Large intestine (tissue), 3 donors: ENCODE measurements at regions not wholly inside any gene's neighbourhood (a gene's known extent, or its start where the extent isn't known, plus 50 kb on each side); places are given as distances from the start of the nearest gene placed in this dataset.
"Not testable (repeated sequence)": the region's sequence is repeated elsewhere in the genome, so short reads cannot be mapped to it uniquely, and the experiment has no call there.

Experiments
- DNase-seq, 2 donors: peaks; one replicate each; pipeline versions ENCODE4 v3.0.0 to v3.0.0-alpha.2; 2013
- H3K27ac ChIP-seq: one replicate; pipeline ENCODE4 v1.5.1; 2013; ENCODE audit warnings: low read length
- H3K27me3 ChIP-seq: 2 replicates; pipeline ENCODE4 v1.6.1; 2013; ENCODE audit warnings: low read length; ENCODE audit not compliant: control insufficient read depth, insufficient read depth
- H3K36me3 ChIP-seq: 2 replicates; pipeline ENCODE4 v1.6.1; 2013; ENCODE audit warnings: low read length; ENCODE audit not compliant: control insufficient read depth, insufficient read depth
- H3K4me1 ChIP-seq: one replicate; pipeline ENCODE4 v1.6.1; 2013; ENCODE audit warnings: low read length; ENCODE audit not compliant: control insufficient read depth, insufficient read depth
- H3K4me3 ChIP-seq: one replicate; pipeline ENCODE4 v1.5.1; 2013; ENCODE audit warnings: low read length
- H3K9me3 ChIP-seq: one replicate; pipeline ENCODE4 v1.6.1; 2013; ENCODE audit warnings: mild to moderate bottlenecking, low read depth, low read length, moderate library complexity; ENCODE audit not compliant: control insufficient read depth
- WGBS: methylation state at CpG from one replicate; pipeline ENCODE4 v1.1.5; 2013; ENCODE audit warnings: low lambda C conversion rate; ENCODE audit not compliant: insufficient coverage; 5-methylcytosine and 5-hydroxymethylcytosine counted together

DNA sequence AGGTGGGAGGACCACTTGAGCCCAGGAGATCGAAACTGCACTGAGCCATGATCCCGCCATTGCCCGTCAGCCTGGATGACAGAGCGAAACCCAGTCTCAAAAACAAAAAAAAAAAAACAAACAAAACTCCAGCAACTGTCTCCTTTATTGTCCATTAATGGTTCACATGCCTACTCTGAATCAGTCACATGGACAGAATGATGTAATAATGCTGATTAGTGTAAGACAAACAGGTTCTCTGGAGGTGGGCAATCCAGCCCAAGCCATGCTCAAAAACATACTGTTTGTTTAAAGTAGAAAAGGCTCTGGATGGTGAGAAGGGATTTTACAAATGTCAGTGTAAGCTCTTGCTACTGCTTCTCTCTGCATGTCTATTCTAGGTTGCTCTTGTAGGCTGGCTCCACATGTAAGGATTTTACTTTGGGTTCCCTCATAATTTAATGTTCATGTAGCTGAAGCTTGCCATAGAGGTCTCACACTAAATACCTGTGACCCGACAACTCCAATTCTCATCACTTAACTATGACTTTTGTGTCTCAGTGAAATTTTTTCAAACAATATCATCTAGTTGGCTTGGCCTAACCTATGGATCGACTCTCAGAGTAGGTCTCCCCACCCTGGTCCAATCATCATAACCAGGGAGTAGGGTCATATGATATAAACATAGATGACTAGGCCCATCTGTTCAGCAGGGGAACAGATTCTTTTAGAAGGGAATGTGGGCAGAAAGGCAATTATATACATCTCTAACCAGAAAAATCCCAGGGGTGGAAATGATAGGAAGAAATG, 83.9 kb upstream of the SLC39A10 start:
- H3K4me3 ChIP-seq = no peak overlapping the region
- peak in 1 of 2 donors; percentile 41 for DNase-seq
- H3K9me3 ChIP-seq = no peaks in the 10 kb centered on the region
- WGBS = 100% methylated on average over 1 of the region's 6 CpGs
- no peaks in the 10 kb centered on the region for H3K36me3 ChIP-seq
- no peaks in the 10 kb centered on the region for H3K27me3 ChIP-seq
- no peaks in the 10 kb centered on the region for H3K4me1 ChIP-seq
- H3K27ac ChIP-seq = no peak overlapping the region

GRCh38 chr2:195570329-195570728, 86.7 kb upstream of the SLC39A10 start:
- Histone ChIP-seq H3K27me3 (no peaks in the 10 kb centered on the region), H3K36me3 (no peaks in the 10 kb centered on the region), H3K9me3 (peaks cover 3% of the 10 kb centered on the region), H3K27ac (no peak overlapping the region), H3K4me3 (no peak overlapping the region), H3K4me1 (no peaks in the 10 kb centered on the region)
- WGBS = no CpG with 5 or more reads among the region's 2 CpGs
- DNase-seq = no peak

DNA sequence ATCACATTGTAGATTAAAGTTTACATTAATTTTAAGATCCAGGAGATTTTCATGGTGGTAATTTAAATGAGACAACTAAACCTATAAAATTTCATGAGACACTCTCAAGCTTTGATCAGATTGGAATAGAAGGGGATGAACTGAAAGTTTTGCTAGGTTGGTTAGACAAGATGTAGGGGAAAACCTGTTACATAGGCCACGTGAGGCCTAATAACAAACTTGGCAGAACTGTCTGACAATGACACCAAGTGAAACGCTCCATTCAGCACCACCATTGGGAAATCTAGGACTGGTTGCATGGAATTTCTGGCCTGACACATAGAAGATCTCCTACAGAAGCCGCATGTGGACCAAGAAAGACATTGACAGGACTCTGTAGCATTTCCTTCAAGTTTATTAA, 87.8 kb upstream of the SLC39A10 start:
- H3K36me3 ChIP-seq = no peaks in the 10 kb centered on the region
- peaks cover 3% of the 10 kb centered on the region for H3K9me3 ChIP-seq
- no peak overlapping the region for H3K27ac ChIP-seq
- no peaks in the 10 kb centered on the region for H3K27me3 ChIP-seq
- 100% methylated on average over 1 of the region's 3 CpGs for WGBS
- DNase-seq = no peak
- no peak overlapping the region for H3K4me3 ChIP-seq
- no peaks in the 10 kb centered on the region for H3K4me1 ChIP-seq

- not testable (repeated sequence) for H3K27me3 ChIP-seq, H3K4me3 ChIP-seq, H3K36me3 ChIP-seq, H3K4me1 ChIP-seq, DNase-seq, H3K9me3 ChIP-seq, H3K27ac ChIP-seq
- WGBS = no CpG with 5 or more reads among the region's 8 CpGs
Observed at GRCh38 chr2:195564625-195565135, 92.3 kb upstream of the SLC39A10 start.

GRCh38 chr2:195563857-195564512, 93.0 kb upstream of the SLC39A10 start:
- Histone ChIP-seq H3K36me3 (no peaks in the 10 kb centered on the region), H3K27ac (no peak overlapping the region)
- WGBS = 100% methylated on average over 2 of the region's 12 CpGs

GRCh38 chr2:195562570-195563566, 94.2 kb upstream of the SLC39A10 start:
- no peak for DNase-seq
- no peaks in the 10 kb centered on the region for H3K4me1 ChIP-seq
- H3K9me3 ChIP-seq = peaks cover 3% of the 10 kb centered on the region
- no CpG with 5 or more reads among the region's 28 CpGs for WGBS
- H3K4me3 ChIP-seq = no peak overlapping the region
- no peaks in the 10 kb centered on the region for H3K36me3 ChIP-seq
- no peak overlapping the region for H3K27ac ChIP-seq
- H3K27me3 ChIP-seq = no peaks in the 10 kb centered on the region

More at GRCh38 chr2:195563857-195564512, 93.0 kb upstream of the SLC39A10 start:
- Histone ChIP-seq H3K4me3 (no peak overlapping the region), H3K4me1 (no peaks in the 10 kb centered on the region), H3K27me3 (no peaks in the 10 kb centered on the region), H3K9me3 (peaks cover 3% of the 10 kb centered on the region)
- no peak for DNase-seq

- no peak for DNase-seq
- H3K4me3 ChIP-seq = no peak overlapping the region
- H3K36me3 ChIP-seq = no peaks in the 10 kb centered on the region
- H3K27ac ChIP-seq = no peak overlapping the region
- 91% methylated on average over 3 of the region's 6 CpGs for WGBS
- H3K9me3 ChIP-seq = no peaks in the 10 kb centered on the region
- no peaks in the 10 kb centered on the region for H3K4me1 ChIP-seq
- no peaks in the 10 kb centered on the region for H3K27me3 ChIP-seq
Observed at GRCh38 chr2:195561116-195561921, 95.7 kb upstream of the SLC39A10 start.

GRCh38 chr2:195560209-195560895, 96.7 kb upstream of the SLC39A10 start:
- DNase-seq = no peak
- Histone ChIP-seq H3K9me3 (no peaks in the 10 kb centered on the region), H3K27me3 (no peaks in the 10 kb centered on the region), H3K27ac (no peak overlapping the region), H3K4me3 (no peak overlapping the region), H3K4me1 (no peaks in the 10 kb centered on the region), H3K36me3 (no peaks in the 10 kb centered on the region)
- WGBS = 64% methylated on average over 5 of the region's 10 CpGs

DNA sequence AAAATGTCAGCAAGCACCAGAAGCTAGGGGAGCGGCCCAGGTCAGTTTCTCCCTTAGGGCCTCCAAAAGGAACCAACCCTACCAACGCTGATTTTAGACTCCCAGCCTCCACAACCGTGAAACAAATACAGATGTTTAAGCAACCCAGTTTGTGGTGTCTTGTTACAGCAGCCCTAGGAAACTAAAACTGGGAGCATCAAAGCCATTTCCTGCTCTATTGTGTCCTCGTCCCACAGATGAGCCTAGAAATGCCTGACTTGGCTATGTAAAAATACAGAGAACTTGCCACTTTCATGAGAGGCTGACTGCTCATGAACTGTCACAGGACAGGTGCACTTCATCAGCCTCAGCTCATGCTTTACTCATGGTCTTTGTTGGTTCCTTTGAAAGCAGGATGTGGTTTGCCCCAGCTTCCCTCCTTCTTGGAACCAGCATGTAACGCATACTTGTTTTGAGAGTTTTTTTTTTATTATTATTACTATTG, 97.6 kb upstream of the SLC39A10 start:
- H3K4me3 ChIP-seq = no peak overlapping the region

More for the DNA sequence above, 97.6 kb upstream of the SLC39A10 start:
- H3K27ac ChIP-seq = no peak overlapping the region
- no peaks in the 10 kb centered on the region for H3K36me3 ChIP-seq
- no peaks in the 10 kb centered on the region for H3K27me3 ChIP-seq
- no peaks in the 10 kb centered on the region for H3K4me1 ChIP-seq
- no peaks in the 10 kb centered on the region for H3K9me3 ChIP-seq
- DNase-seq = peak in 1 of 2 donors; percentile 29
- 100% methylated on average over 1 of the region's 5 CpGs for WGBS
